ENCODE measurements at regions not wholly inside any gene's neighbourhood (a gene's known extent, or its start where the extent isn't known, plus 50 kb on each side); places are given as distances from the start of the nearest gene placed in this dataset.
A peak's percentile ranks its signal among the peaks of the same experiment; 100 is the strongest.

DNA sequence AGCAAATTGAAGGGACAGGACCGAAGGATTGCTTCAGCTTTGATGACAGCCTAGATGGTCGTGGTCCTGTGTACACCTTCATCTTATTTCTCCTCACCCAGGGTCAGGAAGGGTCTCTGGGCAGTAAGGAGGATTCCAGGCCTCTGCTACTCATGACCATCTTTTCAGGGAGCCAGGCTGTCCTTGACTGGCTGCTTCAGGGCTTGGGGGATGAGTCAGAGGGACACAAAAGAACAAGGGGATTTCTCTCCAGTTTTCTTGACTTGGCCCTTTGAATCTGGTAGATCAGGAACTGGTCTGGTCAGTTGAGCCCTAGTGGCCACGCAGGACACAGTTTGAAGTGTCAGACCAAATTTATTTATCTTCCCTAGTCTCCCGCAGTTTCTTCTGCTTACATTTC, 402.1 kb upstream of the CHD6 start:
- H3K27ac ChIP-seq: no peak overlapping the region
- peak; percentile 49 for TF ChIP-seq CTCF (conservative IDR thresholded peaks at IDR 0.05)

DNA sequence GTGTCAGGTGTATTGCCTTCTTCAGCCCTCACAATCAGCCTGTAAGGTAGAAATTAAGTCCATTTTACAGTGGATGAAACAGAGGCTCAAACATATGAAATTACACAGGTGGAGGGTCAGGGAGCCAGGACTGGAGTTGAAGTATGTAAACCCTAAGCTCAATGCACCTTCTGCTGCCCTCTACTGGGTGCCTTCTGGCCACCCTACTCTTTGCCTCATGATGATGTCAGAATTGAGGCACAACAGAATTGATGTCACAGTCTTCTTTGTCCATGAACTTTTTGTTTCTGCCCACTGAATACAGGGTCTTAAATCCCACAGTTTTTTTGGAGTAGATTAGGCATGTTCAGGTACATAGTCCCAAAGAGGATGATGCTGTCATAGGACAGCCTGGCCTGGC, 400.8 kb upstream of the CHD6 start:
- H3K27ac ChIP-seq: no peak overlapping the region
- peak; percentile 61 for TF ChIP-seq CTCF (conservative IDR thresholded peaks at IDR 0.05)

DNA sequence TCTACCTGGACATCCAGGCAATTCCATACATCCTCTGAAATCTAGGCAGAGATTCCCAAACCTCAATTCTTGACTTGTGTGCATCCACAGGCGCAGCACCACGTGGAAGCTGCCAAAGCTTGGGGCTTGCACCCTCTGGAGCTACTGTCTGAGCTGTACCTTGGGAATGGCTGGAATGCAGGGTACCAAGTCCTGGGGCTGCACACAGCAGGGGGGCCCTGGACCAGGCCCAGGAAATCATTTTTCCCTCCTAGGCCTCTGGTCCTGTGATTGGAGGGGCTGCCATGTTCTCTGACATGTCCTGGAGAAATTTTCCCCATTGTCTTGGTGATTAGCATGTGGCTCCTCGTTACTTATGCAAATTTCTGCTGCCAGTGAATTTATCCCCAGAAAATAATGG, 391.9 kb upstream of the CHD6 start:
- TF ChIP-seq CTCF (conservative IDR thresholded peaks at IDR 0.05): no peak
- H3K27ac ChIP-seq: no peak overlapping the region

DNA sequence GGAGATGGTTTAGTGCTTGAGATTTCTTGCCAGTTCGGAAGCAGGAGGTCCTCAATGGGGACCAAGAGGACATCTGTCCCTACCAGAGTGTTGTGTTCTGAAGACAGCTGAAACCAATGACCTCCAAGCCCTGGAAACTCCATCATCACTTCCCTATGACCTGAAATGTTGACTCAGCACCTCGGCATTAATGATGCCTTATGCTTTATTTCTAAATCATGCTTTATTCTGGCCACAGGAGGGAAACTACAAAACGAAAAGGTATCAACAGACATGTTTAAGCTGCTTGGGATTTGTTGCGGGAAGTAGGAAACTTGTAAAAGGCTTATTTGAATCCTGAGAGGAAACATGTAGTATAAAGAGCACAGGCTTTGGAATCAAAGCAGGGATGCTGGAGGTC, 389.1 kb upstream of the CHD6 start:
- TF ChIP-seq CTCF (conservative IDR thresholded peaks at IDR 0.05): no peak
- no peak overlapping the region for H3K27ac ChIP-seq

DNA sequence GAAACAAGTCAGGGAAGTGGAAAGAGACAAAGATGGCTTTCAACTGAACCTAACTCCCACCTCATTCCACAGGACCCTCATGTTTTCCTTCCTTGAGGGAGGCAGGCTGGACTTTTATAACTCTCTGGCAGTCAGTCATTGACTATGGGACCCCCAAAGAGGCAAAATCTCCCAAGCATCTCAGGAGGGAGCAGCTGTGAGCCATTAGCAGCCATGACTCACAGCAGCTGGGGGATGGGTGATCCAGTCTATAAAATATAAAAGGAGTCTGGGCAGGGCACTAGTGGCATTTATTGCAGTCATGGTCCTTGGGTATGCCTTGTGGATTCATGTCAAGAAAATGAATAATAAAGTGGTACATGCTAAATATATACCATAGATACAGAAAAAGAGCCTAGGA, 387.0 kb upstream of the CHD6 start:
- TF ChIP-seq CTCF (conservative IDR thresholded peaks at IDR 0.05): no peak

GRCh38 chr20:42003380-42003779, 385.2 kb upstream of the CHD6 start:
- no peak overlapping the region for H3K27ac ChIP-seq
- TF ChIP-seq CTCF (conservative IDR thresholded peaks at IDR 0.05): no peak

More for the DNA sequence above, 387.0 kb upstream of the CHD6 start:
- H3K27ac ChIP-seq: no peak overlapping the region

DNA sequence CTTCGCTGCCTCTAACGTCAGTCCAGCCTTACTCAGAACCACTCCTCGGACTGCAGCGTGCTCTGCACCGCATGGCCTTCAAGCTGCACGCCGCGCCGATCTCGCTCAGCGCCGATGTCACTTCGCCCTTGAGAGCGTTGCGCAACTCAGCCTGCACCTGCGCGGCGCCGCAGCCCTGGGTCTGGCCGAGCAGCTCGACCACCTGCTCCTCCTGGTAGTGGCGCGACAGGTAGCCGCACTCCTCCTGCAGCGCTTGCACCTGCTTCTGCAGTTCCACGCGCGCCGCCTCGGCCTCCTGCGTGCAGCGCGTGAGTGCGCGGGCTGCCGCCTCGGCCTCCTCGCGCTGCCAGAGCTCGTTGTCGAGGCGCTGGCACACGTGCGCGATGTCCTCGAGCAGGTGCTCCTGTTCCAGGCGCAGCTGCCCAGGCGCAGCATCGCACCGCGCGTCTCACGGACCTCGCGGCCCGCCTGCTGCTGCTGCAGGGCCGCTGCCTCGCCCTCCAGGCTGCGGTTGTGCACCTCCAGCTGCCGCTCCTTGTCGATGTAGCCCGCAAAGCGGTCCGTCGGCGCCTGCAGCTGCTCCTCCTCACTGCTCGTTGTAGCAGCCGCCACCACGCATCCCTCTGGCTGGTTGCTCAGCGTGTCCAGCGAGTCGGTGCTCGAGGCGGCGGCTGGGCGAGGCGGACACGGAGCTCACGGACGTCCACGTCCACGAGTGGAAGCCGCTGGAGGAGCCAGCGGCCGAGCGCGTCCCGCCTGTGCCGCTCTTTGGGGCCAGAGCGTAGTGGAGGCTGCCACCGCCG, 380.6 kb upstream of the CHD6 start:
- H3K27ac ChIP-seq: no peak overlapping the region
- TF ChIP-seq CTCF (conservative IDR thresholded peaks at IDR 0.05): no peak
